H9 (cell line): ENCODE measurements at regions not wholly inside any gene's neighbourhood (a gene's known extent, or its start where the extent isn't known, plus 50 kb on each side); places are given as distances from the start of the nearest gene placed in this dataset.

Source experiments
- DNase-seq: peaks from one replicate; pipeline ENCODE4 v3.0.0-alpha.2; 2017
- H2AFZ ChIP-seq: one replicate; pipeline ENCODE4 v1.6.1; 2013; ENCODE audit warnings: mild to moderate bottlenecking, low read length, control low read depth, moderate library complexity
- H2AK5ac ChIP-seq: 2 replicates; pipeline ENCODE4 v1.6.1; 2013; ENCODE audit warnings: low read length, control low read depth, mixed read lengths; ENCODE audit not compliant: insufficient read length
- H2BK120ac ChIP-seq: one replicate; pipeline ENCODE4 v1.6.1; 2013; ENCODE audit warnings: low read depth, mild to moderate bottlenecking, low read length, control low read depth, inconsistent platforms; ENCODE audit not compliant: poor library complexity, severe bottlenecking
- H2BK12ac ChIP-seq: 2 replicates; pipeline ENCODE4 v1.6.1; 2013; ENCODE audit warnings: low read length, control low read depth, mixed read lengths, low read depth; ENCODE audit not compliant: insufficient read length
- H2BK15ac ChIP-seq: 2 replicates; pipeline ENCODE4 v1.6.1; 2013; ENCODE audit warnings: low read depth, low read length, control low read depth
- H2BK20ac ChIP-seq: one replicate; pipeline ENCODE4 v1.6.1; 2013; ENCODE audit warnings: low read depth, mild to moderate bottlenecking, low read length, control low read depth, inconsistent platforms; ENCODE audit not compliant: poor library complexity, severe bottlenecking
- H2BK5ac ChIP-seq: 2 replicates; pipeline ENCODE4 v1.6.1; 2013; ENCODE audit warnings: low read length, control low read depth, mixed read lengths; ENCODE audit not compliant: insufficient read length
- H3K14ac ChIP-seq: 2 replicates; pipeline ENCODE4 v1.6.1; 2013; ENCODE audit warnings: low read length, control low read depth; ENCODE audit not compliant: insufficient read depth
- H3K18ac ChIP-seq: 2 replicates; pipeline ENCODE4 v1.6.1; 2013; ENCODE audit warnings: low read depth, mild to moderate bottlenecking, mixed read lengths, low read length, control low read depth; ENCODE audit not compliant: insufficient read length
- H3K23ac ChIP-seq: 2 replicates; pipeline ENCODE4 v1.6.1; 2013; ENCODE audit warnings: low read length, control low read depth, mixed read lengths, low read depth; ENCODE audit not compliant: insufficient read length
- H3K23me2 ChIP-seq: 2 replicates; pipeline ENCODE4 v1.6.1; 2013; ENCODE audit warnings: low read depth, mild to moderate bottlenecking, mixed read lengths, low read length, control low read depth; ENCODE audit not compliant: insufficient read length, poor library complexity, severe bottlenecking
- H3K27ac ChIP-seq: 2 replicates; pipeline ENCODE4 v1.5.1; 2013; ENCODE audit warnings: low read length, control low read depth, mixed read lengths, low read depth; ENCODE audit not compliant: insufficient read length
- H3K27me3 ChIP-seq: 2 replicates; pipeline ENCODE4 v1.6.1; 2013; ENCODE audit warnings: low read length, control low read depth, inconsistent platforms; ENCODE audit not compliant: insufficient read depth
- H3K4ac ChIP-seq: 2 replicates; pipeline ENCODE4 v1.6.1; 2013; ENCODE audit warnings: low read depth, mild to moderate bottlenecking, control low read depth, inconsistent platforms, low read length, moderate library complexity
- H3K4me1 ChIP-seq: 2 replicates; pipeline ENCODE4 v1.6.1; 2013; ENCODE audit warnings: low read length, control low read depth, inconsistent platforms; ENCODE audit not compliant: insufficient read depth
- H3K4me2 ChIP-seq: 2 replicates; pipeline ENCODE4 v1.6.1; 2013; ENCODE audit warnings: low read length, control low read depth, mixed read lengths; ENCODE audit not compliant: insufficient read length, insufficient read depth
- H3K56ac ChIP-seq: 2 replicates; pipeline ENCODE4 v1.6.1; 2013; ENCODE audit warnings: low read depth, mild to moderate bottlenecking, mixed read lengths, low read length, control low read depth; ENCODE audit not compliant: insufficient read length
- H3K79me1 ChIP-seq: 2 replicates; pipeline ENCODE4 v1.6.1; 2013; ENCODE audit warnings: low read depth, mild to moderate bottlenecking, moderate library complexity, low read length, control low read depth, inconsistent platforms; ENCODE audit not compliant: insufficient read depth, poor library complexity, severe bottlenecking
- H3K79me2 ChIP-seq: 2 replicates; pipeline ENCODE4 v1.6.1; 2013; ENCODE audit warnings: low read length, control low read depth, inconsistent platforms; ENCODE audit not compliant: insufficient read depth
- H3K9ac ChIP-seq: 2 replicates; pipeline ENCODE4 v1.6.1; 2013; ENCODE audit warnings: low read length, control low read depth, mixed read lengths; ENCODE audit not compliant: insufficient read length; ENCODE audit errors: extremely low read depth
- H3K9me3 ChIP-seq: one replicate; pipeline ENCODE4 v1.6.1; 2013; ENCODE audit warnings: low read depth, low read length, inconsistent platforms; ENCODE audit not compliant: control insufficient read depth
- H3T11ph ChIP-seq: one replicate; pipeline ENCODE4 v1.6.1; 2013; ENCODE audit warnings: mild to moderate bottlenecking, low read length, control low read depth, inconsistent platforms
- H4K20me1 ChIP-seq: one replicate; pipeline ENCODE4 v1.6.1; 2013; ENCODE audit not compliant: control insufficient read depth, insufficient read length, insufficient read depth
- H4K5ac ChIP-seq: 2 replicates; pipeline ENCODE4 v1.6.1; 2013; ENCODE audit warnings: low read depth, mild to moderate bottlenecking, mixed read lengths, low read length, control low read depth; ENCODE audit not compliant: insufficient read length
- H4K8ac ChIP-seq: replicated peaks from 2 replicates; pipeline ENCODE4 v1.6.1; 2013; ENCODE audit warnings: low read length, control low read depth, mixed read lengths, low read depth; ENCODE audit not compliant: insufficient read length
- H4K91ac ChIP-seq: 2 replicates; pipeline ENCODE4 v1.6.1; 2013; ENCODE audit warnings: low read depth, mild to moderate bottlenecking, moderate library complexity, mixed read lengths, low read length, control low read depth; ENCODE audit not compliant: insufficient read length
- H3K27ac Mint-ChIP-seq, 3 experiments: 2 replicates in 2 of 3; 3 replicates in 1 of 3; pipeline ENCODE4 v1.8.0; 2020 to 2021; ENCODE audit warnings: mixed read lengths in 3 of 3, mild to moderate bottlenecking in 1 of 3, moderate library complexity in 1 of 3
- H3K27me3 Mint-ChIP-seq: 2 replicates; pipeline ENCODE4 v1.8.0; 2021; ENCODE audit warnings: low read depth, mild to moderate bottlenecking, moderate library complexity, mixed read lengths
- H3K36me3 Mint-ChIP-seq, 3 experiments: 2 replicates in 2 of 3; 3 replicates in 1 of 3; pipeline ENCODE4 v1.8.0; 2020 to 2021; ENCODE audit warnings: low read depth in 3 of 3, mixed read lengths in 3 of 3; ENCODE audit not compliant: insufficient read depth in 1 of 3
- H3K4me1 Mint-ChIP-seq, 2 experiments: 2 replicates each; pipeline ENCODE4 v1.8.0; 2020; ENCODE audit warnings: mixed read lengths in 2 of 2
- H3K4me3 Mint-ChIP-seq, 2 experiments: 2 replicates in 1 of 2; 3 replicates in 1 of 2; pipeline ENCODE4 v1.8.0; 2020 to 2021; ENCODE audit warnings: mild to moderate bottlenecking in 2 of 2, mixed read lengths in 2 of 2, moderate library complexity in 1 of 2
- H3K9me3 Mint-ChIP-seq, 2 experiments: 2 replicates in 1 of 2; 3 replicates in 1 of 2; pipeline ENCODE4 v1.8.0; 2020; ENCODE audit warnings: mild to moderate bottlenecking in 2 of 2, mixed read lengths in 2 of 2, moderate library complexity in 1 of 2
- WGBS: extraction: QIAGEN DNeasy Blood & Tissue Kit; methylation state at CpG from one replicate; pipeline ENCODE4 v1.1.7; 2013; ENCODE audit warnings: missing lambda C conversion rate, low lambda C conversion rate, mixed read lengths; ENCODE audit not compliant: insufficient read length; ENCODE audit errors: extremely low coverage; 5-methylcytosine and 5-hydroxymethylcytosine counted together
- TF ChIP-seq, protein P1 (sequence below): fragments of 200-600 bp; sonication (generic); conservative IDR thresholded peaks from 3 replicates; pipeline ENCODE4 v1.8.0; 2021; ENCODE audit warnings: antibody characterized with exemption, mild to moderate bottlenecking

- Mint-ChIP-seq H3K4me3 (no peak overlapping the region), H3K36me3 (no peaks in the 10 kb centered on the region), H3K4me1 (no peaks in the 10 kb centered on the region), H3K9me3 (no peaks in the 10 kb centered on the region), H3K27ac (no peak overlapping the region), H3K27me3 (no peaks in the 10 kb centered on the region)
- Histone ChIP-seq H2AK5ac (no peak overlapping the region), H2BK12ac (no peak overlapping the region), H3K4ac (no peak overlapping the region), H4K20me1 (no peaks in the 10 kb centered on the region), H4K8ac (no peak overlapping the region), H4K5ac (no peak overlapping the region), H2BK15ac (no peak overlapping the region), H3K9ac (no peak overlapping the region), H3K79me1 (no peaks in the 10 kb centered on the region), H3K27me3 (no peaks in the 10 kb centered on the region), H3K18ac (no peak overlapping the region), H3K23ac (no peak overlapping the region), H3T11ph (no peak overlapping the region), H2AFZ (no peak overlapping the region), H4K91ac (no peak overlapping the region), H3K4me2 (no peak overlapping the region), H3K79me2 (no peaks in the 10 kb centered on the region), H3K56ac (no peak overlapping the region), H3K9me3 (no peaks in the 10 kb centered on the region), H2BK5ac (no peak overlapping the region), H3K27ac (no peak overlapping the region), H2BK120ac (no peak overlapping the region), H3K14ac (no peak overlapping the region), H2BK20ac (no peak overlapping the region), H3K23me2 (no peaks in the 10 kb centered on the region), H3K4me1 (no peaks in the 10 kb centered on the region)
- WGBS, result no CpG with 5 or more reads among the region's 2 CpGs
- no peak for DNase-seq
- TF ChIP-seq, protein P1, sequence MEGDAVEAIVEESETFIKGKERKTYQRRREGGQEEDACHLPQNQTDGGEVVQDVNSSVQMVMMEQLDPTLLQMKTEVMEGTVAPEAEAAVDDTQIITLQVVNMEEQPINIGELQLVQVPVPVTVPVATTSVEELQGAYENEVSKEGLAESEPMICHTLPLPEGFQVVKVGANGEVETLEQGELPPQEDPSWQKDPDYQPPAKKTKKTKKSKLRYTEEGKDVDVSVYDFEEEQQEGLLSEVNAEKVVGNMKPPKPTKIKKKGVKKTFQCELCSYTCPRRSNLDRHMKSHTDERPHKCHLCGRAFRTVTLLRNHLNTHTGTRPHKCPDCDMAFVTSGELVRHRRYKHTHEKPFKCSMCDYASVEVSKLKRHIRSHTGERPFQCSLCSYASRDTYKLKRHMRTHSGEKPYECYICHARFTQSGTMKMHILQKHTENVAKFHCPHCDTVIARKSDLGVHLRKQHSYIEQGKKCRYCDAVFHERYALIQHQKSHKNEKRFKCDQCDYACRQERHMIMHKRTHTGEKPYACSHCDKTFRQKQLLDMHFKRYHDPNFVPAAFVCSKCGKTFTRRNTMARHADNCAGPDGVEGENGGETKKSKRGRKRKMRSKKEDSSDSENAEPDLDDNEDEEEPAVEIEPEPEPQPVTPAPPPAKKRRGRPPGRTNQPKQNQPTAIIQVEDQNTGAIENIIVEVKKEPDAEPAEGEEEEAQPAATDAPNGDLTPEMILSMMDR, result no peak
These were observed 658.2 kb downstream of the TDRD15 start for GRCh38 chr2:21781962-21782361.
